ENCODE measurements at regions not wholly inside any gene's neighbourhood (a gene's known extent, or its start where the extent isn't known, plus 50 kb on each side); places are given as distances from the start of the nearest gene placed in this dataset.

DNA sequence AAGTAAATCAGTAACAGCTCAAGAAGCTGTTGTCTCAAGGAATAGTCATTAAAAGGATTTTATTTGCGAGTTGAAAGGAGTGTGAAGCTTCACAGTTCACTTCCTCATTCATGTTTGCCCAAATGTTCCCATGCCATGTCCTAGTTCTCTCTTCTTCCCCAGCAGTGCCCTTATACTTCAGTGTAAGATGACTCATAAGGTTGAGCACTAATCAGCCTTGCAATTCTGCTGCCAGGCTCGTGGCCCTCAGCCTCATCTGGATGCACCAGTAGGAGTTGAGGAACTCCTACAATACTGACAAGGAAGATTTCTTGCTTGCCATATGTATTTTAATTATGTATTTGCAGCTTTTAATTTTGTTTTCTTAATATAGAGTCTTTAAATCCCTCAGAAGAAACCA, 1980.4 kb downstream of the SUCLG1 start:
- H3K4me3 ChIP-seq (ENCODE audit: low read depth in 2 of 2, low read length in 2 of 2): no peak overlapping the region
- no peaks in the 10 kb centered on the region for H3K36me3 ChIP-seq (ENCODE audit: control insufficient read depth, insufficient read depth, low read length)
- no peak for TF ChIP-seq SIN3A (IDR thresholded peaks at IDR 0.05; ENCODE audit: borderline replicate concordance, insufficient read depth, low read depth, low read length)
- no peak for TF ChIP-seq POLR2AphosphoS5 (IDR thresholded peaks at IDR 0.05; ENCODE audit: low read depth, low read length)
- TF ChIP-seq, protein P1, sequence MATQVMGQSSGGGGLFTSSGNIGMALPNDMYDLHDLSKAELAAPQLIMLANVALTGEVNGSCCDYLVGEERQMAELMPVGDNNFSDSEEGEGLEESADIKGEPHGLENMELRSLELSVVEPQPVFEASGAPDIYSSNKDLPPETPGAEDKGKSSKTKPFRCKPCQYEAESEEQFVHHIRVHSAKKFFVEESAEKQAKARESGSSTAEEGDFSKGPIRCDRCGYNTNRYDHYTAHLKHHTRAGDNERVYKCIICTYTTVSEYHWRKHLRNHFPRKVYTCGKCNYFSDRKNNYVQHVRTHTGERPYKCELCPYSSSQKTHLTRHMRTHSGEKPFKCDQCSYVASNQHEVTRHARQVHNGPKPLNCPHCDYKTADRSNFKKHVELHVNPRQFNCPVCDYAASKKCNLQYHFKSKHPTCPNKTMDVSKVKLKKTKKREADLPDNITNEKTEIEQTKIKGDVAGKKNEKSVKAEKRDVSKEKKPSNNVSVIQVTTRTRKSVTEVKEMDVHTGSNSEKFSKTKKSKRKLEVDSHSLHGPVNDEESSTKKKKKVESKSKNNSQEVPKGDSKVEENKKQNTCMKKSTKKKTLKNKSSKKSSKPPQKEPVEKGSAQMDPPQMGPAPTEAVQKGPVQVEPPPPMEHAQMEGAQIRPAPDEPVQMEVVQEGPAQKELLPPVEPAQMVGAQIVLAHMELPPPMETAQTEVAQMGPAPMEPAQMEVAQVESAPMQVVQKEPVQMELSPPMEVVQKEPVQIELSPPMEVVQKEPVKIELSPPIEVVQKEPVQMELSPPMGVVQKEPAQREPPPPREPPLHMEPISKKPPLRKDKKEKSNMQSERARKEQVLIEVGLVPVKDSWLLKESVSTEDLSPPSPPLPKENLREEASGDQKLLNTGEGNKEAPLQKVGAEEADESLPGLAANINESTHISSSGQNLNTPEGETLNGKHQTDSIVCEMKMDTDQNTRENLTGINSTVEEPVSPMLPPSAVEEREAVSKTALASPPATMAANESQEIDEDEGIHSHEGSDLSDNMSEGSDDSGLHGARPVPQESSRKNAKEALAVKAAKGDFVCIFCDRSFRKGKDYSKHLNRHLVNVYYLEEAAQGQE (IDR thresholded peaks at IDR 0.05; ENCODE audit: insufficient read depth in 1 of 2, low read depth in 2 of 2, low read length in 1 of 2): no peak
- TF ChIP-seq, protein P2, sequence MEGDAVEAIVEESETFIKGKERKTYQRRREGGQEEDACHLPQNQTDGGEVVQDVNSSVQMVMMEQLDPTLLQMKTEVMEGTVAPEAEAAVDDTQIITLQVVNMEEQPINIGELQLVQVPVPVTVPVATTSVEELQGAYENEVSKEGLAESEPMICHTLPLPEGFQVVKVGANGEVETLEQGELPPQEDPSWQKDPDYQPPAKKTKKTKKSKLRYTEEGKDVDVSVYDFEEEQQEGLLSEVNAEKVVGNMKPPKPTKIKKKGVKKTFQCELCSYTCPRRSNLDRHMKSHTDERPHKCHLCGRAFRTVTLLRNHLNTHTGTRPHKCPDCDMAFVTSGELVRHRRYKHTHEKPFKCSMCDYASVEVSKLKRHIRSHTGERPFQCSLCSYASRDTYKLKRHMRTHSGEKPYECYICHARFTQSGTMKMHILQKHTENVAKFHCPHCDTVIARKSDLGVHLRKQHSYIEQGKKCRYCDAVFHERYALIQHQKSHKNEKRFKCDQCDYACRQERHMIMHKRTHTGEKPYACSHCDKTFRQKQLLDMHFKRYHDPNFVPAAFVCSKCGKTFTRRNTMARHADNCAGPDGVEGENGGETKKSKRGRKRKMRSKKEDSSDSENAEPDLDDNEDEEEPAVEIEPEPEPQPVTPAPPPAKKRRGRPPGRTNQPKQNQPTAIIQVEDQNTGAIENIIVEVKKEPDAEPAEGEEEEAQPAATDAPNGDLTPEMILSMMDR (IDR thresholded peaks at IDR 0.05): no peak
- no peak for TF ChIP-seq TCF7L2 (IDR thresholded peaks at IDR 0.05; ENCODE audit: low read depth, low read length)
- H3K27ac ChIP-seq (ENCODE audit: low read length): no peak overlapping the region
- intact Hi-C loops (cut with micrococcal nuclease; ENCODE audit: unreplicated experiment): no loop called here
- DNase-seq (ENCODE audit: low read depth, low spot score) (no peak), ATAC-seq (no peak)
- ChIA-PET CTCF (no interaction called here), POLR2A (no interaction called here)
- no peaks in the 10 kb centered on the region for H3K4me1 ChIP-seq (ENCODE audit: control insufficient read depth, insufficient read depth, low read length)
- H3K27me3 ChIP-seq (ENCODE audit: control insufficient read depth, insufficient read depth, low read length): no peaks in the 10 kb centered on the region
- no TSS peak for BruUV-seq (replicated peaks)
- no peaks in the 10 kb centered on the region for H3K9me3 ChIP-seq (ENCODE audit: control insufficient read depth, insufficient read depth, low read depth, low read length)
- in situ Hi-C loops (cut with HindIII; ENCODE audit: low pct_unique_long_range_greater_than_20kb, low sequenced_read_pairs): no loop called here

DNA sequence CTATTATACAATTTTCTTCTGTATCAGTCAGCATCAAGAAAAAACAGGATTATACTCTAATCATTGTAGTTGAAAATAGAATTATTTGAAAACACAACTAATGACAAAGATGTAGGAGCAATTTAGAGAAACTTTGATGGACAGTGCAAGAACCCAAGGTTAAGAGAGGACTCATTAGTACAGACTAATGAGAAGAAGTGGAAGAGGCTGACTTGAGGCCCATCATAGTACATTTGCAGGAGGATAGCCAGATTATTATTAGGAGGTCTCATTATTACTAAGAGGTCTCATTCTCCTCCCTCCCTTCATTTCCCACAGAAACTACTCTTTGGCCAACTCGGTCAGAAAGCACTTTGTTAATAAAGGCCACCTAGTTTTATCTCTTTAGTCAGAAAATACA, 1983.0 kb downstream of the SUCLG1 start:
- Histone ChIP-seq H3K27me3 (ENCODE audit: control insufficient read depth, insufficient read depth, low read length) (no peaks in the 10 kb centered on the region), H3K4me1 (ENCODE audit: control insufficient read depth, insufficient read depth, low read length) (no peaks in the 10 kb centered on the region), H3K36me3 (ENCODE audit: control insufficient read depth, insufficient read depth, low read length) (no peaks in the 10 kb centered on the region), H3K27ac (ENCODE audit: low read length) (no peak overlapping the region), H3K4me3 (ENCODE audit: low read depth in 2 of 2, low read length in 2 of 2) (no peak overlapping the region), H3K9me3 (ENCODE audit: control insufficient read depth, insufficient read depth, low read depth, low read length) (no peaks in the 10 kb centered on the region)
- in situ Hi-C loops (cut with HindIII; ENCODE audit: low pct_unique_long_range_greater_than_20kb, low sequenced_read_pairs): no loop called here
- POLR2A ChIA-PET: no interaction called here
- ATAC-seq (no peak), DNase-seq (ENCODE audit: low read depth, low spot score) (no peak)
- intact Hi-C loops (cut with micrococcal nuclease; ENCODE audit: unreplicated experiment): no loop called here
- CTCF ChIA-PET: no interaction called here
- no TSS peak for BruUV-seq (replicated peaks)
- TF ChIP-seq SIN3A (IDR thresholded peaks at IDR 0.05; ENCODE audit: borderline replicate concordance, insufficient read depth, low read depth, low read length): no peak
- TF ChIP-seq, protein P1 (IDR thresholded peaks at IDR 0.05; ENCODE audit: insufficient read depth in 1 of 2, low read depth in 2 of 2, low read length in 1 of 2): no peak
- TF ChIP-seq POLR2AphosphoS5 (IDR thresholded peaks at IDR 0.05; ENCODE audit: low read depth, low read length): no peak
- TF ChIP-seq, protein P2 (IDR thresholded peaks at IDR 0.05): no peak
- no peak for TF ChIP-seq TCF7L2 (IDR thresholded peaks at IDR 0.05; ENCODE audit: low read depth, low read length)

All from Panc1 (cell line).